H9 (cell line): ENCODE measurements at regions not wholly inside any gene's neighbourhood (a gene's known extent, or its start where the extent isn't known, plus 50 kb on each side); places are given as distances from the start of the nearest gene placed in this dataset.

ENCODE experiments used
- DNase-seq: peaks from one replicate; pipeline ENCODE4 v3.0.0-alpha.2; 2017
- H2AFZ ChIP-seq: one replicate; pipeline ENCODE4 v1.6.1; 2013; ENCODE audit warnings: mild to moderate bottlenecking, low read length, control low read depth, moderate library complexity
- H2AK5ac ChIP-seq: 2 replicates; pipeline ENCODE4 v1.6.1; 2013; ENCODE audit warnings: low read length, control low read depth, mixed read lengths; ENCODE audit not compliant: insufficient read length
- H2BK120ac ChIP-seq: one replicate; pipeline ENCODE4 v1.6.1; 2013; ENCODE audit warnings: low read depth, mild to moderate bottlenecking, low read length, control low read depth, inconsistent platforms; ENCODE audit not compliant: poor library complexity, severe bottlenecking
- H2BK12ac ChIP-seq: 2 replicates; pipeline ENCODE4 v1.6.1; 2013; ENCODE audit warnings: low read length, control low read depth, mixed read lengths, low read depth; ENCODE audit not compliant: insufficient read length
- H2BK15ac ChIP-seq: 2 replicates; pipeline ENCODE4 v1.6.1; 2013; ENCODE audit warnings: low read depth, low read length, control low read depth
- H2BK20ac ChIP-seq: one replicate; pipeline ENCODE4 v1.6.1; 2013; ENCODE audit warnings: low read depth, mild to moderate bottlenecking, low read length, control low read depth, inconsistent platforms; ENCODE audit not compliant: poor library complexity, severe bottlenecking
- H2BK5ac ChIP-seq: 2 replicates; pipeline ENCODE4 v1.6.1; 2013; ENCODE audit warnings: low read length, control low read depth, mixed read lengths; ENCODE audit not compliant: insufficient read length
- H3K14ac ChIP-seq: 2 replicates; pipeline ENCODE4 v1.6.1; 2013; ENCODE audit warnings: low read length, control low read depth; ENCODE audit not compliant: insufficient read depth
- H3K18ac ChIP-seq: 2 replicates; pipeline ENCODE4 v1.6.1; 2013; ENCODE audit warnings: low read depth, mild to moderate bottlenecking, mixed read lengths, low read length, control low read depth; ENCODE audit not compliant: insufficient read length
- H3K23ac ChIP-seq: 2 replicates; pipeline ENCODE4 v1.6.1; 2013; ENCODE audit warnings: low read length, control low read depth, mixed read lengths, low read depth; ENCODE audit not compliant: insufficient read length
- H3K23me2 ChIP-seq: 2 replicates; pipeline ENCODE4 v1.6.1; 2013; ENCODE audit warnings: low read depth, mild to moderate bottlenecking, mixed read lengths, low read length, control low read depth; ENCODE audit not compliant: insufficient read length, poor library complexity, severe bottlenecking
- H3K27ac ChIP-seq: 2 replicates; pipeline ENCODE4 v1.5.1; 2013; ENCODE audit warnings: low read length, control low read depth, mixed read lengths, low read depth; ENCODE audit not compliant: insufficient read length
- H3K27me3 ChIP-seq: 2 replicates; pipeline ENCODE4 v1.6.1; 2013; ENCODE audit warnings: low read length, control low read depth, inconsistent platforms; ENCODE audit not compliant: insufficient read depth
- H3K4ac ChIP-seq: 2 replicates; pipeline ENCODE4 v1.6.1; 2013; ENCODE audit warnings: low read depth, mild to moderate bottlenecking, control low read depth, inconsistent platforms, low read length, moderate library complexity
- H3K4me1 ChIP-seq: 2 replicates; pipeline ENCODE4 v1.6.1; 2013; ENCODE audit warnings: low read length, control low read depth, inconsistent platforms; ENCODE audit not compliant: insufficient read depth
- H3K4me2 ChIP-seq: 2 replicates; pipeline ENCODE4 v1.6.1; 2013; ENCODE audit warnings: low read length, control low read depth, mixed read lengths; ENCODE audit not compliant: insufficient read length, insufficient read depth
- H3K56ac ChIP-seq: 2 replicates; pipeline ENCODE4 v1.6.1; 2013; ENCODE audit warnings: low read depth, mild to moderate bottlenecking, mixed read lengths, low read length, control low read depth; ENCODE audit not compliant: insufficient read length
- H3K79me1 ChIP-seq: 2 replicates; pipeline ENCODE4 v1.6.1; 2013; ENCODE audit warnings: low read depth, mild to moderate bottlenecking, moderate library complexity, low read length, control low read depth, inconsistent platforms; ENCODE audit not compliant: insufficient read depth, poor library complexity, severe bottlenecking
- H3K79me2 ChIP-seq: 2 replicates; pipeline ENCODE4 v1.6.1; 2013; ENCODE audit warnings: low read length, control low read depth, inconsistent platforms; ENCODE audit not compliant: insufficient read depth
- H3K9ac ChIP-seq: 2 replicates; pipeline ENCODE4 v1.6.1; 2013; ENCODE audit warnings: low read length, control low read depth, mixed read lengths; ENCODE audit not compliant: insufficient read length; ENCODE audit errors: extremely low read depth
- H3K9me3 ChIP-seq: one replicate; pipeline ENCODE4 v1.6.1; 2013; ENCODE audit warnings: low read depth, low read length, inconsistent platforms; ENCODE audit not compliant: control insufficient read depth
- H3T11ph ChIP-seq: one replicate; pipeline ENCODE4 v1.6.1; 2013; ENCODE audit warnings: mild to moderate bottlenecking, low read length, control low read depth, inconsistent platforms
- H4K20me1 ChIP-seq: one replicate; pipeline ENCODE4 v1.6.1; 2013; ENCODE audit not compliant: control insufficient read depth, insufficient read length, insufficient read depth
- H4K5ac ChIP-seq: 2 replicates; pipeline ENCODE4 v1.6.1; 2013; ENCODE audit warnings: low read depth, mild to moderate bottlenecking, mixed read lengths, low read length, control low read depth; ENCODE audit not compliant: insufficient read length
- H4K8ac ChIP-seq: replicated peaks from 2 replicates; pipeline ENCODE4 v1.6.1; 2013; ENCODE audit warnings: low read length, control low read depth, mixed read lengths, low read depth; ENCODE audit not compliant: insufficient read length
- H4K91ac ChIP-seq: 2 replicates; pipeline ENCODE4 v1.6.1; 2013; ENCODE audit warnings: low read depth, mild to moderate bottlenecking, moderate library complexity, mixed read lengths, low read length, control low read depth; ENCODE audit not compliant: insufficient read length
- H3K27ac Mint-ChIP-seq, 3 experiments: 2 replicates in 2 of 3; 3 replicates in 1 of 3; pipeline ENCODE4 v1.8.0; 2020 to 2021; ENCODE audit warnings: mixed read lengths in 3 of 3, mild to moderate bottlenecking in 1 of 3, moderate library complexity in 1 of 3
- H3K27me3 Mint-ChIP-seq: 2 replicates; pipeline ENCODE4 v1.8.0; 2021; ENCODE audit warnings: low read depth, mild to moderate bottlenecking, moderate library complexity, mixed read lengths
- H3K36me3 Mint-ChIP-seq, 3 experiments: 2 replicates in 2 of 3; 3 replicates in 1 of 3; pipeline ENCODE4 v1.8.0; 2020 to 2021; ENCODE audit warnings: low read depth in 3 of 3, mixed read lengths in 3 of 3; ENCODE audit not compliant: insufficient read depth in 1 of 3
- H3K4me1 Mint-ChIP-seq, 2 experiments: 2 replicates each; pipeline ENCODE4 v1.8.0; 2020; ENCODE audit warnings: mixed read lengths in 2 of 2
- H3K4me3 Mint-ChIP-seq, 2 experiments: 2 replicates in 1 of 2; 3 replicates in 1 of 2; pipeline ENCODE4 v1.8.0; 2020 to 2021; ENCODE audit warnings: mild to moderate bottlenecking in 2 of 2, mixed read lengths in 2 of 2, moderate library complexity in 1 of 2
- H3K9me3 Mint-ChIP-seq, 2 experiments: 2 replicates in 1 of 2; 3 replicates in 1 of 2; pipeline ENCODE4 v1.8.0; 2020; ENCODE audit warnings: mild to moderate bottlenecking in 2 of 2, mixed read lengths in 2 of 2, moderate library complexity in 1 of 2
- CTCF ChIP-seq: fragments of 200-600 bp; sonication (generic); conservative IDR thresholded peaks from 3 replicates; pipeline ENCODE4 v1.8.0; 2021; ENCODE audit warnings: antibody characterized with exemption, mild to moderate bottlenecking
- WGBS: extraction: QIAGEN DNeasy Blood & Tissue Kit; methylation state at CpG from one replicate; pipeline ENCODE4 v1.1.7; 2013; ENCODE audit warnings: missing lambda C conversion rate, low lambda C conversion rate, mixed read lengths; ENCODE audit not compliant: insufficient read length; ENCODE audit errors: extremely low coverage; 5-methylcytosine and 5-hydroxymethylcytosine counted together

- H3K27me3 Mint-ChIP-seq, result peaks cover 5% of the 10 kb centered on the region; the same call in 1 of the 2 replicates
- no peak overlapping the region for H2BK12ac ChIP-seq
Measured at GRCh38 chr6:109237986-109238329, 142.7 kb downstream of the CEP57L1 start.

More at GRCh38 chr6:109237986-109238329, 142.7 kb downstream of the CEP57L1 start:
- Mint-ChIP-seq H3K9me3 (no peaks in the 10 kb centered on the region; a peak in 1 of 5 replicates), H3K36me3 (no peaks in the 10 kb centered on the region; a peak in 1 of 7 replicates), H3K27ac (no peak overlapping the region), H3K4me3 (no peak overlapping the region), H3K4me1 (peaks cover 10 to 11% of the 10 kb centered on the region in 2 experiments)
- no peak for DNase-seq
- no peaks in the 10 kb centered on the region for H3K23me2 ChIP-seq
- no peak overlapping the region for H4K5ac ChIP-seq
- no peak overlapping the region for H3K9ac ChIP-seq
- no peak overlapping the region for H2AK5ac ChIP-seq
- H3K9me3 ChIP-seq, result no peaks in the 10 kb centered on the region
- no peak overlapping the region for H3K18ac ChIP-seq
- H3K79me1 ChIP-seq, result no peaks in the 10 kb centered on the region
- H2BK15ac ChIP-seq, result no peak overlapping the region
- H2AFZ ChIP-seq, result no peak overlapping the region
- H3K4me1 ChIP-seq, result no peaks in the 10 kb centered on the region
- no CpG with 5 or more reads among the region's 11 CpGs for WGBS
- no peak overlapping the region for H4K91ac ChIP-seq
- no peak overlapping the region for H4K8ac ChIP-seq
- H2BK20ac ChIP-seq, result no peak overlapping the region
- no peak overlapping the region for H3K14ac ChIP-seq
- H4K20me1 ChIP-seq, result no peaks in the 10 kb centered on the region
- no peak overlapping the region for H2BK5ac ChIP-seq
- H3K79me2 ChIP-seq, result no peaks in the 10 kb centered on the region
- H3K27ac ChIP-seq, result no peak overlapping the region
- H3K23ac ChIP-seq, result no peak overlapping the region
- no peak overlapping the region for H3K56ac ChIP-seq
- no peaks in the 10 kb centered on the region for H3K27me3 ChIP-seq
- TF ChIP-seq CTCF, result no peak
- H2BK120ac ChIP-seq, result no peak overlapping the region
- H3K4ac ChIP-seq, result no peak overlapping the region
- no peak overlapping the region for H3K4me2 ChIP-seq
- no peak overlapping the region for H3T11ph ChIP-seq
